ENCODE measurements at regions not wholly inside any gene's neighbourhood (a gene's known extent, or its start where the extent isn't known, plus 50 kb on each side); places are given as distances from the start of the nearest gene placed in this dataset.
"Not testable (repeated sequence)": the region's sequence is repeated elsewhere in the genome, so short reads cannot be mapped to it uniquely, and the experiment has no call there.

DNA sequence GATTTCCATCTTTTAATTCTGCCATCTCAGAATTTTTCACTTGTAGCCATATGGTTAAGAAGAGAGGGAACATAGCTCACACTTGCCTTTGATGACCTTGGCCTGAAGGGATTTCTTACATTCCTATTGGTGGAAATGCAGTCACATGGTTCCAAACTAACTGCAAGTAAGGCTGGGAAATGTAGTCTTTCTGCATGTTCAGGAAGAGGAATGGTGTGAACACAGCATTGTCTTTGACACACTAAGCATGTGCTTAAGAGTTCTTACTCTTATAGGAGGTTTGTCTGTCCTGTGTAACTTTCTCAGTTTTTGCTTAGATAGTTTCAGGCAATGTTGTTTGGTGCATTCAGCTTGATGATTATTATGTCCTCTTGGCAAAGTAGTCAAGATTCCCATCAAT, 119.8 kb upstream of the HMX1 start:
- not testable (repeated sequence) for H3K27me3 Mint-ChIP-seq, H3K9me3 Mint-ChIP-seq, H3K27ac Mint-ChIP-seq, H3K4me3 Mint-ChIP-seq, H3K4me1 Mint-ChIP-seq, H3K36me3 Mint-ChIP-seq

DNA sequence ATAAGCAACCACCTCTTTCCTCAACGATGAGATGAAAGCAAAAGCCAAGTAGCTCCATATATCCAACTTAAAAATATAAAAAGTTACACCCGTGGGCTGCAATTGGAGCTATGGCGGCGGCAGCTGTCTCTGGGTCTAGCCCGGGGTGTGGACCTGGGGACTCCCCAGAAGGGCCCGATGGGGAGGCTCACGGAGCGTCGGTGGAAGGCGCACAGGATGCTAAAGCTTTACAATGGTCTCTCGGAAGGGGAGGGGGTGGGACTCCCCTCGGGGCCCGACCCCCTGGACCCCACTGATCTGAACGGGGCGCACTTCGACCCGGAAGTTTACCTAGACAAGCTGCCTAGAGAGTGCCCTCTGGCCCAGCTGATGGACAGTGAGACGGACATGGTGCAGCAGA, 118.7 kb upstream of the HMX1 start:
- not testable (repeated sequence) for H3K9me3 Mint-ChIP-seq, H3K27ac Mint-ChIP-seq, H3K4me3 Mint-ChIP-seq, H3K4me1 Mint-ChIP-seq, H3K27me3 Mint-ChIP-seq, H3K36me3 Mint-ChIP-seq

DNA sequence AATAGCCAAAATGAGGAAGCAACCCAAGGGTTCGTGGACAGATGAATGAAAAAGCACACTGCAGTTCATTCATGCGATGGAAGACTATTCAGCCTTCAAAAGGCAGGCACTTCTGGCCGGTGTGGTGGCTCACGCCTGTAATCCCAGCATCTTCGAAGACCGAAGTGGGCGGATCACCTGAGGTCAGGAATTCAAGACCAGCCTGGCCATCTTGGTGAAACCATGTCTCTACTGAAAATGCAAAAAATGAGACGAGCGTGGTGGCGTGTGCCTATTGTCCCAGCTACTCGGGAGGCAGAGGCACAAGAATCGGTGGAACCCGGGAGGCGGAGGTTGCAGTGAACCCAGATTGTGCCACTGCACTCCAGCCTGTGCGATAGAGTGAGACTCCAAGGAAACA, 114.1 kb upstream of the HMX1 start:
- not testable (repeated sequence) for H3K27me3 Mint-ChIP-seq, H3K27ac Mint-ChIP-seq, H3K4me3 Mint-ChIP-seq, H3K36me3 Mint-ChIP-seq, H3K4me1 Mint-ChIP-seq
- peaks cover 0 to 15% (median 10%) of the 10 kb centered on the region in 3 donors for H3K9me3 Mint-ChIP-seq

DNA sequence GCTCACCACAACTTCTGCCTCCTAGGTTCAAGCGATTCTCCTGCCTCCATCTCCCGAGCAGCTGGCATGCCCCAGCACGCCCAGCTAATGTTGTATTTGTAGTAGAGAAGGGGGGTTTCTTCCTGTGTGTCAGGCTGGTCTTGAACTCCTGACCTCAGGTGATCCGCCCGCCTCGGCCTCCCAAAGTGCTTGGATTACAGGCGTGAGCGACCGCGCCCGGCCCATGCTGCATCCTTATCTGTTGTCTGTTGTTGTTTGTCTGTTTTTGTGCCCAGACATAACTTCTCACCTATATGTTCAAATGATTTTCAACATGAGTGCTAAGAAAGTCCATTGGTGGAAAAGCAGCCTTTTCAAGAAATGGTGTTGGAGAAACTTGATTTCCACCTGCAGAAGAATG, 113.0 kb upstream of the HMX1 start:
- not testable (repeated sequence) for H3K36me3 Mint-ChIP-seq, H3K4me1 Mint-ChIP-seq, H3K4me3 Mint-ChIP-seq, H3K27me3 Mint-ChIP-seq, H3K27ac Mint-ChIP-seq
- H3K9me3 Mint-ChIP-seq: peaks cover 0 to 15% (median 10%) of the 10 kb centered on the region in 3 donors

DNA sequence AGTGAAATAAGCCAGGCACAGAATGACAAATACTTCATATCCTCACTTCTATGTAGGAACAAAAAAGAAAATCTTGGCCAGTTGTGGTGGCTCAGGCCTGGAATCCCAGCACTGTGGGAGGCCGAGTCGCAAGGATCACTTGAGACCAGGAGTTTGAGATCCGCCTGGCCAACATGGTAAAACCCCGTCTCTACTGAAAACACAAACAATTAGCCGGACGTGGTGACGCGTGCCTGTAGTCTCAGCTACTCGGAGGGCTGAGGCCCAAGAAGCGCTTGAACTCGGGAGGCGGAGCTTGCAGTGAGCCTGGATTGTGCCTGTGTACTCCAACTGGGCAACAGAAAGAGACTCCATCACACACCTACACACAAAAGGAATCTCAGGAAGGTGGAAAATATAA, 112.3 kb upstream of the HMX1 start:
- H3K9me3 Mint-ChIP-seq: peaks cover 0 to 15% (median 10%) of the 10 kb centered on the region in 3 donors
- H3K4me3 Mint-ChIP-seq, H3K4me1 Mint-ChIP-seq, H3K27me3 Mint-ChIP-seq, H3K27ac Mint-ChIP-seq, H3K36me3 Mint-ChIP-seq: not testable (repeated sequence)

DNA sequence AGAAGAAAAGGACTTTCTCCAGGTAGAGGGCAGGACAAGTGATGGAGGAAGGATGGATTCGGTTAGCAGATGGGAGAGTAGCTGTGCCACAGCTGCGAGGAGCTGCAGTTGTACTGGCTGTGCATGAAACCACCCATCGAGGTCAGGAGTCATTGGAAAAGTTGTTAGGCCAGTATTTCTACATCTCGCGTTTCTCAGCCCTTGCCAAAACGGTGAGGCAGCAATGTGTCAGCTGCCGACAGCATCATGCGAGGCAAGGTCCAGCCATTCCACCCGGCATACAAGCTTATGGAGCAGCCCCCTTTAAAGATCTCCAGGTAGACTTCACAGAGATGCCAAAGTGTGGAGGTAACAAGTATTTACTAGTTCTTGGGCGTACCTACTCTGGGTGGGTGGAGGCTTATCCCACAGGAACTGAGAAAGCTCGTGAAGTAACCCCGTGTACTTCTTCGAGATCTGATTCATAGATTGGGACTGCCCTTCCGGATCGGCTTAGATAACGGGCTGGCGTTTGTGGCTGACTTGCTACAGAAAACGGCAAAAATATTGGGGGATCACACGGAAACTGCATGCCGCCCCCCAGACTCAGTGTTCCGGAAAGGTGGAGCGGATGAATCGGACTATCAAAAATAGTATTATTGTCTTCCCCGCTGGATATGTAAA, 105.0 kb upstream of the HMX1 start:
- H3K27me3 Mint-ChIP-seq, H3K27ac Mint-ChIP-seq, H3K9me3 Mint-ChIP-seq, H3K4me1 Mint-ChIP-seq, H3K4me3 Mint-ChIP-seq, H3K36me3 Mint-ChIP-seq: not testable (repeated sequence)

DNA sequence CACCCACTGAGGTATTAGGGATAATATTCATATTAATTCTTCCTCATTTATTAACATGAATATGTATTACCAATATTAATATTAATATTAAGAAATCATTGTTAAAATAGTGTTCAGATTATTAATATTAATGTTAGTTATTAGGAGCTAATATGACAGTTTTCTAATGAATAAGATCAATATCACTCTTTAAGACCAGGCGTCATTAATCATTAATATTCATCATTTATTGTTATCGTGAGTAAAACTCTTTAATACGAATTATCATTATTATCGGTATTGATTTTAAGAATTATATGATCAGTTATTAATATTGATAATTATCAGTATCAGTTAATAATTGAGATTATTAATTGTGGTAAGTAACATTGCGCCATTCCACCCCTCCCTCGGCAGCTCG, 101.0 kb upstream of the HMX1 start:
- not testable (repeated sequence) for H3K4me3 Mint-ChIP-seq, H3K27me3 Mint-ChIP-seq, H3K36me3 Mint-ChIP-seq, H3K4me1 Mint-ChIP-seq, H3K9me3 Mint-ChIP-seq, H3K27ac Mint-ChIP-seq

DNA sequence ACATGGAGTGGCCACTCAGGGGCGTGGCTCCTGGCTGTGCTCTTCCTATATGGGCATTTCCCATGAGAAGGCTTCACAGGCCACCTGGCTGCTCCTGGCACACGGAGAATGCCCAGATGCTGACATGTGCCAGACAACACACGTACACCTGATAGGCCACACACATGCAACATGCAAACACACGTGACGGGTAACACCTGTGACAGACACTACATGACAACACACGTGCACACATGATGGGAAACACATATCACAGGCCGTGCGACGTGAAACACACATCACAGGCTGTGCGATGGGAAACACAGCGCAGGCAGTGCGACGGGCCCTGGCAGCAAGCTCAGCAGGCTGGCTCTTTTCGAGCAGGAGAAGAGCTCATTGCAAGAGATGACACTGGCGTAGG, 94.3 kb upstream of the HMX1 start:
- H3K27ac Mint-ChIP-seq, H3K36me3 Mint-ChIP-seq, H3K9me3 Mint-ChIP-seq, H3K4me3 Mint-ChIP-seq, H3K4me1 Mint-ChIP-seq: not testable (repeated sequence)
- H3K27me3 Mint-ChIP-seq: peaks cover 10% of the 10 kb centered on the region

DNA sequence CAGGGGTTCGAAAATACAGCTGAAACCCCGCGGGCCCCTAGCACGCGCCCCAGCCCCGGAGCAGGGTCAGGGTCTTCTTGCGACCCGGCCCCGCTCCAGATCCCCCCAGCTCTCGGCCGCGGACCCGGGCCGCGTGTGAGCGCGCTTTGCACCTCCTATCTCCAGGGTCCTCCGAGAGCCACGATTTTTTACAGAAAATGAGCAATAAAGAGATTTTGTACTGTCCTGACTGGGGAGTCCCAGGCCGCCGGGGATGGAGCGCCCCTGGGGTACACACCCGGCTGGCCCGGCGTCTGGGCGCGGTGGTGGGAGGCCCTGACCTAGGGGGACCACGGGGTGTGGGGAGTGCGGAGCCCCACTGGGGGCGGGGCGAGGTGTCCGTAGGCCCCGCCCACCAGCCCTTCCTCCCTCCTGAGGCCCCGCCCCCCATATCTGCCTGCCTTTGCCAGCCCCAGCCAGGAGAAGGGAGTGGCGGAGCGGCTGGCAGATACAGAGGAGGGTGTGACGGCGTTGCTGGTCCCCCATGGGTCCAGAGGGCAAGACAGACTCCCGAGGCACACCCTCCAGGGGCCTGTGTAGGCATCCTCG, 92.7 kb upstream of the HMX1 start:
- peaks cover 14% of the 10 kb centered on the region for H3K27me3 Mint-ChIP-seq
- not testable (repeated sequence) for H3K4me1 Mint-ChIP-seq, H3K4me3 Mint-ChIP-seq, H3K36me3 Mint-ChIP-seq, H3K27ac Mint-ChIP-seq, H3K9me3 Mint-ChIP-seq

DNA sequence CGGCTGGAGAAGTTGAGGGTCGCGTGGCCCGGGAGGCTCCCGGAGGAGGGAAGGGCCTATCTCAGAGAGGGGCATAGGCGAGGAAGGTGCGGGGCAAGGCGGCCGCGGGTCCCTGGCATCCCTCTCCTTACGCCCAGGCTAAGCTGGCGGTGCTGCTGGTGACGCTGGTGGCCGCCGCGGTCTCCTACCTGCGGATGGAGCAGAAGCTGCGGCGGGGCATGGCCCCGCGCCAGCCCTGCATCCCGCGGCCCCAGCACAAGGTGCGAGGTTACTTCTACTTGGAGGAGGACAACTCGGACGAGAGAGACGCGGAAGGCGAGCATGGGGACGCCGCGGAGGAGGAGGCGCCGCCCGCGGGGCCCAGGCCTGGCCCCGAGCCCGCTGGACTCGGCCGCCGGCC, 91.9 kb upstream of the HMX1 start:
- not testable (repeated sequence) for H3K9me3 Mint-ChIP-seq, H3K4me3 Mint-ChIP-seq, H3K27ac Mint-ChIP-seq, H3K4me1 Mint-ChIP-seq, H3K36me3 Mint-ChIP-seq
- H3K27me3 Mint-ChIP-seq: peaks cover 14% of the 10 kb centered on the region

DNA sequence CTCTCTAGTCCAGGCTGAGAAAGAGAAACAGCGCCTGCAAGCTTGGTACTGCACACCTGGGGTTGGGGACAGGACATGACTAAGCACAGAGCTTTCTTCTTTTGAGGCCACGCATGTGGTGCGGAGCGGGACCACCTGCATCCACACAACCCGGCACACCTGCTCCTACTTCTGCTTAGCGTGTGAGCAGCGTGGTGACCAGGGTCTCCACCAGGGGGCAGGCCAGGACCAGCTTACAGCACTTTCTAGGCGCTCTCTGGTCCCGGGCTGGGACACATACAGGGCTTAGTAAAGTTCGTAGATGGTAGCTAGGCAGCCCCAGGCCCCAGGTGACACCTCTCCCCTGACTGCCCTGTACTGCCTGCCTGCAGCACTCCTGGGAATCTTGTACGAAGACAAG, 89.7 kb upstream of the HMX1 start:
- not testable (repeated sequence) for H3K4me3 Mint-ChIP-seq, H3K36me3 Mint-ChIP-seq, H3K4me1 Mint-ChIP-seq, H3K27ac Mint-ChIP-seq, H3K9me3 Mint-ChIP-seq
- H3K27me3 Mint-ChIP-seq: peaks cover 14% of the 10 kb centered on the region

DNA sequence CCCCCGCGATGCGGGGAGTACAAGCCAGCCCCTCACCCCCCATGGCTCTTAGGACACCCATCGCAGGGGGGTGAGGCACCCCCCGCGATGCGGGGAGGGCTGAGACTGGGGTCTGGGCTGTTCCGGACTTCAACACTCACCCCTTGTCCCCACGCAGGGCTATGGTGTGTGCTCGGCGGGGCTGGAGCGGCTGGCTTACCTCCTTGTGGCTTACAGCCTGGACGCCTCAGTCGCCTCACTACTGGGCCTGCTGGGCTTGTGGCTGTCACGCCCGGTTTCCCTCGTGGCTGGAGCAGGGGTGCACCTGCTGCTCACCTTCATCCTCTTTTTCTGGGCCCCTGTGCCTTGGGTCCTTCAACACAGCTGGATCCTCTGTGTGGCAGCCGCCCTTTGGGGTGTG, 87.8 kb upstream of the HMX1 start:
- H3K4me1 Mint-ChIP-seq, H3K4me3 Mint-ChIP-seq, H3K27ac Mint-ChIP-seq, H3K36me3 Mint-ChIP-seq, H3K9me3 Mint-ChIP-seq: not testable (repeated sequence)
- peaks cover 13% of the 10 kb centered on the region for H3K27me3 Mint-ChIP-seq

DNA sequence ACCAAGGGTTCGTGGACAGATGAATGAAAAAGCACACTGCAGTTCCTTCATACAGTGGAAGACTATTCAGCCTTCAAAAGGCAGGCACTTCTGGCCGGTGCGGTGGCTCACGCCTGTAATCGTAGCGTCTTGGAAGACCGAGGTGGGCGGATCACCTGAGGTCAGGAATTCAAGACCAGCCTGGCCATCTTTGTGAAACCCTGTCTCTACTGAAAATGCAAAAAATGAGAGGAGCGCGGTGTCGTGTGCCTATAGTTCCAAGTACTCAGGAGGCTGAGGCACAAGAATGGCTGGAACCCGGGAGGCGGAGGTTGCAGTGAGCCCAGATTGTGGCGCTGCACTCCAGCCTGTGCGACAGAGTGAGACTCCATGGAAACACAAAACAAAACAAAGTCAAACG, 82.4 kb upstream of the HMX1 start:
- not testable (repeated sequence) for H3K4me3 Mint-ChIP-seq, H3K36me3 Mint-ChIP-seq, H3K27me3 Mint-ChIP-seq, H3K9me3 Mint-ChIP-seq, H3K4me1 Mint-ChIP-seq, H3K27ac Mint-ChIP-seq

DNA sequence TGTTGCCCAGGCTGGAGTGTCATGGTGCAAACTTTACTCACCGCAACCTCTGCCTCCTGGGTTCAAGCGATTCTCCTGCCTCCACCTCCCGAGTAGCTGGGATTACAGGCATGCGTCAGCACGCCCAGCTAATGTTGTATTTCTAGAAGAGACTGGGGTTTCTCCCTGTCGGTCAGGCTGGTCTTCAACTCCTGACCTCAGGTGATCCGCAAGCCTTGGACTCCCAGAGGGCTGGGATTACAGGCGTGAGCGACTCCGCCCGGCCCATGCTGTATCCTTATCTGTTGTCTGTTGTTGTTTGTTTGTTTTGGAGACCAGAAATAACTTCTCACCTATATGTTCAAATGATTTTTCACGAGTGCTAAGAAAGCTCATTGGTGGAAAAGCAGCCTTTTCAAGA, 81.2 kb upstream of the HMX1 start:
- H3K4me1 Mint-ChIP-seq, H3K4me3 Mint-ChIP-seq, H3K9me3 Mint-ChIP-seq, H3K27me3 Mint-ChIP-seq, H3K27ac Mint-ChIP-seq, H3K36me3 Mint-ChIP-seq: not testable (repeated sequence)

DNA sequence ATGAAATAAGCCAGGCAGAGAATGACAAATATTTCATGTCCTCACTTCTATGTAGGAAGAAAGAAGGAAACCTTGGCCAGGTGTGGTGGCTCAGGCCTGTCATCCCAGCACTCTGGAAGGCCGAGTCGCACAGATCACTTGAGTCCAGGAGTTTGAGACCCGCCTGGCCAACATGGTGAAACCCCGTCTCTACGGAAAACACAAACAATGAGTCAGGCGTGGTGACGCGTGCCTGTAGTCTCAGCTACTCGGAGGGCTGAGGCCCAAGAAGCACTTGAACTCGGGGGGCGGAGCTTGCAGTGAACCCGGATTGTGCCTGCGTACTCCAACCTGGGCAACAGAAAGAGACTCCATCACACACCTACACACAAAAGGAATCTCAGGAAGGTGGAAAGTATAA, 80.5 kb upstream of the HMX1 start:
- not testable (repeated sequence) for H3K27ac Mint-ChIP-seq, H3K9me3 Mint-ChIP-seq, H3K27me3 Mint-ChIP-seq, H3K4me1 Mint-ChIP-seq, H3K4me3 Mint-ChIP-seq, H3K36me3 Mint-ChIP-seq

DNA sequence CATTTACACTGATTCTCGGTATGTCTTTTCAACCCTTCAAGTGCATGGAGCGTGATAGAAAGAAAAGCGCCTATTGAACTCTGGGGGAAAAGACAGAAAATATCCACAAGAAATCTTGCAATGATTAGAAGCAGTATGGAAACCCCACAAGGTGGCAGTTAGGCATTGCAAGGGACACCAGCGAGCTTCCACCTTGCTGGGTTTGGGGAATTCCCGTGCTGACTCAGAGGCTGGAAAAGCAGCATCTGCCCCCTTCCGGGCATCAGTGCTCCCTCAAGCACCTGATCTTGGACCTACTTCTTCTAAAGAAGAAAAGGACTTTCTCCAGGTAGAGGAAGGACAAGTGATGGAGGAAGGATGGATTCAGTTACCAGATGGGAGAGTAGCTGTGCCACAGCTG, 73.9 kb upstream of the HMX1 start:
- H3K4me1 Mint-ChIP-seq, H3K36me3 Mint-ChIP-seq, H3K4me3 Mint-ChIP-seq, H3K27me3 Mint-ChIP-seq, H3K9me3 Mint-ChIP-seq, H3K27ac Mint-ChIP-seq: not testable (repeated sequence)

DNA sequence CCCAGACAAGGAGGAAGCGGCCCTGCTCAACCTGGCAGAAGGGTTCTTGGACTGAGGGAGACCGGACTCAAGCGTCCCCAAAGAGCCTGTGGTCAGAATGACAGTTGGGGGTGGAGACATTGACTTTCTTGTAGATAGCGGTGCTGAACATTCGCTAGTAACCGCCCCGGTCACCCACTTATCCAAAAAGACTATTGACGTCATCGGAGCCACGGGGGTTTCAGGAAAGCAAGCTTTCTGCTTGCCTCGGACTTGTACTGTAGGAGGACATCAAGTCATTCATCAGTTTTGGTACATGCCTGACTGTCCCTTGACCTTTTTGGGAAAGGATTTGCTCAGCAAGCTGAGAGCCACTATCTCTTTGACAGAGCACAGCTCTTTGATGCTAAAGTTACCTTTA, 71.7 kb upstream of the HMX1 start:
- H3K4me1 Mint-ChIP-seq, H3K27ac Mint-ChIP-seq, H3K36me3 Mint-ChIP-seq, H3K27me3 Mint-ChIP-seq, H3K4me3 Mint-ChIP-seq, H3K9me3 Mint-ChIP-seq: not testable (repeated sequence)

Measured in IgD-negative memory B cell (primary cell).